ENCODE measurements at regions not wholly inside any gene's neighbourhood (a gene's known extent, or its start where the extent isn't known, plus 50 kb on each side); places are given as distances from the start of the nearest gene placed in this dataset.

GRCh38 chr2:196439760-196440159 lies 199.8 kb upstream of the CCDC150 start:
- DNase-seq (ENCODE audit: low read depth), result no peak

- DNase-seq (ENCODE audit: low read depth), result no peak
These were observed 199.1 kb upstream of the CCDC150 start for GRCh38 chr2:196440413-196440812.

GRCh38 chr2:196441527-196441926 lies 198.0 kb upstream of the CCDC150 start:
- no peak for DNase-seq (ENCODE audit: low read depth)

GRCh38 chr2:196442211-196442610 lies 197.3 kb upstream of the CCDC150 start:
- no peak for DNase-seq (ENCODE audit: low read depth)

- DNase-seq (ENCODE audit: low read depth), result no peak
These were observed 195.1 kb upstream of the CCDC150 start for GRCh38 chr2:196444442-196444841.

GRCh38 chr2:196445991-196446390 lies 193.5 kb upstream of the CCDC150 start:
- DNase-seq (ENCODE audit: low read depth), result no peak

GRCh38 chr2:196448407-196449079 lies 191.0 kb upstream of the CCDC150 start:
- DNase-seq (ENCODE audit: low read depth), result no peak

GRCh38 chr2:196449083-196449482 lies 190.4 kb upstream of the CCDC150 start:
- no peak for DNase-seq (ENCODE audit: low read depth)

GRCh38 chr2:196452758-196453157 lies 186.8 kb upstream of the CCDC150 start:
- no peak for DNase-seq (ENCODE audit: low read depth)

GRCh38 chr2:196453613-196454047 lies 185.9 kb upstream of the CCDC150 start:
- DNase-seq (ENCODE audit: low read depth), result peak; percentile 2

- no peak for DNase-seq (ENCODE audit: low read depth)
These were observed 185.0 kb upstream of the CCDC150 start for GRCh38 chr2:196454492-196454891.

GRCh38 chr2:196459539-196459938 lies 180.0 kb upstream of the CCDC150 start:
- DNase-seq (ENCODE audit: low read depth), result no peak

- DNase-seq (ENCODE audit: low read depth), result no peak
These were observed 175.8 kb upstream of the CCDC150 start for GRCh38 chr2:196463706-196464105.

GRCh38 chr2:196464311-196464710 lies 175.2 kb upstream of the CCDC150 start:
- DNase-seq (ENCODE audit: low read depth), result no peak

- no peak for DNase-seq (ENCODE audit: low read depth)
These were observed 172.9 kb upstream of the CCDC150 start for GRCh38 chr2:196466581-196466980.

- no peak for DNase-seq (ENCODE audit: low read depth)
These were observed 171.1 kb upstream of the CCDC150 start for GRCh38 chr2:196468394-196468793.

GRCh38 chr2:196473617-196474016 lies 165.9 kb upstream of the CCDC150 start:
- DNase-seq (ENCODE audit: low read depth), result no peak

- no peak for DNase-seq (ENCODE audit: low read depth)
These were observed 163.9 kb upstream of the CCDC150 start for GRCh38 chr2:196475611-196476010.

- no peak for DNase-seq (ENCODE audit: low read depth)
These were observed 160.9 kb upstream of the CCDC150 start for GRCh38 chr2:196478588-196478987.

- no peak for DNase-seq (ENCODE audit: low read depth)
These were observed 160.2 kb upstream of the CCDC150 start for GRCh38 chr2:196479350-196479749.

- no peak for DNase-seq (ENCODE audit: low read depth)
These were observed 158.7 kb upstream of the CCDC150 start for GRCh38 chr2:196480653-196481323.

GRCh38 chr2:196481324-196481697 lies 158.2 kb upstream of the CCDC150 start:
- DNase-seq (ENCODE audit: low read depth), result no peak

GRCh38 chr2:196482119-196483065 lies 157.1 kb upstream of the CCDC150 start:
- DNase-seq (ENCODE audit: low read depth), result no peak
